Left lung (tissue), 4 donors: ENCODE measurements at regions not wholly inside any gene's neighbourhood (a gene's known extent, or its start where the extent isn't known, plus 50 kb on each side); places are given as distances from the start of the nearest gene placed in this dataset.

Source experiments
- ATAC-seq: fragments of 200-7000 bp; cut with Tn5 transposase; one replicate; pipeline ENCODE4 v1.9.1; 2020; ENCODE audit warnings: moderate library complexity
- DNase-seq, 4 donors: peaks; one replicate each; pipeline ENCODE4 v3.0.0-alpha.2; 2013 to 2020
- H3K27ac ChIP-seq, 2 donors: fragments of 200-600 bp; sonication (generic) in 1 of 2; one replicate each; pipeline versions ENCODE4 v1.5.0 to v1.8.0; 2020 to 2021
- H3K27me3 ChIP-seq, 2 donors: fragments of 200-600 bp; sonication (generic) in 1 of 2; one replicate each; pipeline versions ENCODE4 v1.5.0 to v1.8.0; 2020 to 2021
- H3K36me3 ChIP-seq, 2 donors: fragments of 200-600 bp; sonication (generic) in 1 of 2; one replicate each; pipeline versions ENCODE4 v1.5.0 to v1.8.0; 2020 to 2021
- H3K4me1 ChIP-seq, 2 donors: fragments of 200-600 bp; one replicate each; pipeline ENCODE4 v1.8.0; 2021
- H3K4me3 ChIP-seq, 2 donors: fragments of 200-600 bp; sonication (generic) in 1 of 2; one replicate each; pipeline versions ENCODE4 v1.5.0 to v1.8.0; 2020 to 2021; ENCODE audit warnings: mild to moderate bottlenecking in 1 of 2
- H3K9me3 ChIP-seq, 2 donors: fragments of 200-600 bp; sonication (generic) in 1 of 2; one replicate each; pipeline versions ENCODE4 v1.5.0 to v1.8.0; 2020 to 2021
- CTCF ChIP-seq, 2 donors: fragments of 200-600 bp; sonication (generic) in 1 of 2; IDR thresholded peaks; one replicate each; pipeline versions ENCODE4 v1.5.0 to v1.8.0; 2021; ENCODE audit warnings: antibody characterized with exemption in 2 of 2
- intact Hi-C, 2 donors: fragments of 100-400 bp; cut with DNase I; formaldehyde crosslinking; loops; one replicate each; pipeline versions ENCODE4 v1.11.2 to v1.14.2; 2022
- donor health status: DM: no; HTN: yes; CAD: no.
- donor health status: DM: no; HTN: no; CAD: no.

GRCh38 chr13:53844473-53845146, 816.0 kb downstream of the OLFM4 start:
- no peak for ATAC-seq
- H3K4me3 ChIP-seq, result no peak overlapping the region
- H3K36me3 ChIP-seq, result no peaks in the 10 kb centered on the region
- no peak for DNase-seq
- TF ChIP-seq CTCF (IDR thresholded peaks at IDR 0.05), result no peak
- no peaks in the 10 kb centered on the region for H3K27me3 ChIP-seq
- intact Hi-C loops, result no loop called here
- no peaks in the 10 kb centered on the region for H3K4me1 ChIP-seq
- no peak overlapping the region for H3K27ac ChIP-seq
- H3K9me3 ChIP-seq, result no peaks in the 10 kb centered on the region

GRCh38 chr13:53847502-53847901, 818.9 kb downstream of the OLFM4 start:
- no peak overlapping the region for H3K4me3 ChIP-seq
- H3K36me3 ChIP-seq, result no peaks in the 10 kb centered on the region
- no peaks in the 10 kb centered on the region for H3K4me1 ChIP-seq
- DNase-seq (no peak), ATAC-seq (no peak)
- H3K9me3 ChIP-seq, result no peaks in the 10 kb centered on the region
- no peak for TF ChIP-seq CTCF (IDR thresholded peaks at IDR 0.05)
- H3K27me3 ChIP-seq, result no peaks in the 10 kb centered on the region
- intact Hi-C loops, result no loop called here
- H3K27ac ChIP-seq, result no peak overlapping the region

GRCh38 chr13:53848366-53848961, 819.9 kb downstream of the OLFM4 start:
- H3K36me3 ChIP-seq, result no peaks in the 10 kb centered on the region
- no peak overlapping the region for H3K27ac ChIP-seq
- H3K4me3 ChIP-seq, result no peak overlapping the region
- intact Hi-C loops, result no loop called here
- no peaks in the 10 kb centered on the region for H3K9me3 ChIP-seq
- no peak for TF ChIP-seq CTCF (IDR thresholded peaks at IDR 0.05)
- ATAC-seq (no peak), DNase-seq (no peak)
- no peaks in the 10 kb centered on the region for H3K27me3 ChIP-seq
- H3K4me1 ChIP-seq, result no peaks in the 10 kb centered on the region

GRCh38 chr13:53854321-53854720, 825.7 kb downstream of the OLFM4 start:
- TF ChIP-seq CTCF (IDR thresholded peaks at IDR 0.05), result no peak
- Histone ChIP-seq H3K27ac (no peak overlapping the region), H3K4me3 (no peak overlapping the region), H3K36me3 (no peaks in the 10 kb centered on the region), H3K9me3 (no peaks in the 10 kb centered on the region), H3K27me3 (no peaks in the 10 kb centered on the region), H3K4me1 (no peaks in the 10 kb centered on the region)
- intact Hi-C loops, result no loop called here
- ATAC-seq (no peak), DNase-seq (no peak)

GRCh38 chr13:53856573-53857195, 828.1 kb downstream of the OLFM4 start:
- Histone ChIP-seq H3K4me3 (no peak overlapping the region), H3K27ac (no peak overlapping the region), H3K36me3 (no peaks in the 10 kb centered on the region), H3K9me3 (no peaks in the 10 kb centered on the region), H3K4me1 (no peaks in the 10 kb centered on the region), H3K27me3 (no peaks in the 10 kb centered on the region)
- ATAC-seq, result no peak
- DNase-seq, result no peak
- intact Hi-C loops, result no loop called here
- TF ChIP-seq CTCF (IDR thresholded peaks at IDR 0.05), result no peak
